ENCODE measurements at regions not wholly inside any gene's neighbourhood (a gene's known extent, or its start where the extent isn't known, plus 50 kb on each side); places are given as distances from the start of the nearest gene placed in this dataset.

- no peak overlapping the region for H3K4me3 ChIP-seq (ENCODE audit: low read depth, low read length)
- in situ Hi-C loops (cut with HindIII; ENCODE audit: low pct_ligation_motif_present, low sequenced_read_pairs) = no loop called here
- H3K27me3 ChIP-seq (replicated peaks) = no peaks in the 10 kb centered on the region
- TF ChIP-seq CTCF (IDR thresholded peaks at IDR 0.05; ENCODE audit: low read depth, low read length, missing control alignments) = no peak
- no peaks in the 10 kb centered on the region for H3K36me3 ChIP-seq (replicated peaks)
- no peak for DNase-seq
- H3K27ac ChIP-seq = no peak overlapping the region
These were observed 187.2 kb upstream of the SOX1 start for GRCh38 chr13:111879719-111880118.

DNA sequence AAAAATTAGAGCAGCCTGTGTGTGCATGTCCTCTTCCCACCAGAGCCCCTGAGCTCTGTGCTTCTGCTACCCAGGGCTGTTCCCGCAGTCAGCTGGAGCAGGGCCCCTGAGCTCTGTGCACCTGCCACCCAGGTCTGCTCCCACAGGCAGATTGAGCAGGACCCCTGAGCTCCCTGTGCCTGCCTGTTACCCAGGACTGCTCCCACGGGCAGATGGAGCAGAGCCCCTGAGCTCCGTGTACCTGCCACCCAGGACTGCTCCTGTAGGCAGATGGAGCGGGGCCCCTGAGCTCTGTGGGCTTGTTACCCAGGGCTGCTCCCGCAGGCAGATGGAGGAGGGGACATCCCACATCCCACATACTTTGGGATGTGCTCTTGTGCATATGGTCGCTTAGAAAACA is 186.8 kb upstream of the SOX1 start:
- no peak for DNase-seq
- Histone ChIP-seq H3K27ac (no peak overlapping the region), H3K27me3 (replicated peaks) (no peaks in the 10 kb centered on the region), H3K36me3 (replicated peaks) (no peaks in the 10 kb centered on the region), H3K4me3 (ENCODE audit: low read depth, low read length) (no peak overlapping the region)
- no peak for TF ChIP-seq CTCF (IDR thresholded peaks at IDR 0.05; ENCODE audit: low read depth, low read length, missing control alignments)
- in situ Hi-C loops (cut with HindIII; ENCODE audit: low pct_ligation_motif_present, low sequenced_read_pairs) = no loop called here

- Histone ChIP-seq H3K27me3 (replicated peaks) (no peaks in the 10 kb centered on the region), H3K4me3 (ENCODE audit: low read depth, low read length) (no peak overlapping the region), H3K27ac (no peak overlapping the region), H3K36me3 (replicated peaks) (no peaks in the 10 kb centered on the region)
- TF ChIP-seq CTCF (IDR thresholded peaks at IDR 0.05; ENCODE audit: low read depth, low read length, missing control alignments) = no peak
- no peak for DNase-seq
- in situ Hi-C loops (cut with HindIII; ENCODE audit: low pct_ligation_motif_present, low sequenced_read_pairs) = no loop called here
These were observed 185.2 kb upstream of the SOX1 start for GRCh38 chr13:111881700-111882099.

GRCh38 chr13:111882351-111882750 is 184.6 kb upstream of the SOX1 start:
- no peak overlapping the region for H3K4me3 ChIP-seq (ENCODE audit: low read depth, low read length)
- in situ Hi-C loops (cut with HindIII; ENCODE audit: low pct_ligation_motif_present, low sequenced_read_pairs) = no loop called here
- DNase-seq = no peak

GRCh38 chr13:111883571-111884343 is 183.2 kb upstream of the SOX1 start:
- H3K27me3 ChIP-seq (replicated peaks) = no peaks in the 10 kb centered on the region
- TF ChIP-seq CTCF (IDR thresholded peaks at IDR 0.05; ENCODE audit: low read depth, low read length, missing control alignments) = no peak
- no peak overlapping the region for H3K27ac ChIP-seq
- DNase-seq = no peak
- H3K4me3 ChIP-seq (ENCODE audit: low read depth, low read length) = no peak overlapping the region
- in situ Hi-C loops (cut with HindIII; ENCODE audit: low pct_ligation_motif_present, low sequenced_read_pairs) = no loop called here
- H3K36me3 ChIP-seq (replicated peaks) = no peaks in the 10 kb centered on the region

More at GRCh38 chr13:111882351-111882750, 184.6 kb upstream of the SOX1 start:
- H3K27ac ChIP-seq = no peak overlapping the region
- no peak for TF ChIP-seq CTCF (IDR thresholded peaks at IDR 0.05; ENCODE audit: low read depth, low read length, missing control alignments)
- H3K36me3 ChIP-seq (replicated peaks) = no peaks in the 10 kb centered on the region
- H3K27me3 ChIP-seq (replicated peaks) = no peaks in the 10 kb centered on the region
